ENCODE measurements at regions not wholly inside any gene's neighbourhood (a gene's known extent, or its start where the extent isn't known, plus 50 kb on each side); places are given as distances from the start of the nearest gene placed in this dataset.

DNA sequence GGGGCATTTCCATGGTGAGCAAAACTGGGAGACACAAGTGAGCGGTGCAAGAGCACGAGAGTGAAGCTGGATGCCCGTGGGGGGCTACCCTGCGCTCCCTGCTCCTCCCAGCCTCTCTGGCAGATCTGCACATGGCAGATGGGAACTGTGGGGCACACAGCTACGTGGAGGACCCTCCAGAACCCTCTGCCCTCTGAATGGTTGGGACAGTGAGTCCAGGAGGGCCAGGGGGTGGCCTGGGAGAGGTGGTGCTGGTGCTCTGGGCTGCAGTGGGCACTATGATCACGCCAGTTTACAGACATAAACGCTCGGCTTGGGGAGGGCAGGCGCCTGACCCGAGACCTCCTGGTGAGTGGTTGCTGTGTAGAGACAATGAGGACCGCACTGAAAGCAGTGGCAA is 205.9 kb downstream of the CTTN start:
- DNase-seq (ENCODE audit: low read depth in 2 of 2), result no peak
- Histone ChIP-seq H3K9ac (ENCODE audit: insufficient read depth, low read length) (no peak overlapping the region), H3K4me1 (ENCODE audit: control insufficient read depth, extremely low read depth, insufficient read depth, low read length) (no peaks in the 10 kb centered on the region), H2AFZ (ENCODE audit: low read length) (no peak overlapping the region), H3K4me2 (ENCODE audit: extremely low read depth, insufficient read depth, low read length) (no peak overlapping the region), H3K9me3 (ENCODE audit: control insufficient read depth, insufficient read depth, low read depth, low read length) (no peaks in the 10 kb centered on the region), H3K4me3 (replicated peaks in 1 of 4; ENCODE audit: control extremely low read depth in 1 of 4, insufficient read depth in 1 of 4, low read depth in 3 of 4, low read length in 4 of 4) (no peak overlapping the region), H3K27ac (ENCODE audit: insufficient read depth, low read length) (no peak overlapping the region), H3K27me3 (ENCODE audit: control insufficient read depth, insufficient read depth, low read length) (no peaks in the 10 kb centered on the region), H3K79me2 (ENCODE audit: control insufficient read depth, insufficient read depth, low read length) (no peaks in the 10 kb centered on the region), H3K36me3 (ENCODE audit: control insufficient read depth, insufficient read depth, low read length) (no peaks in the 10 kb centered on the region), H4K20me1 (ENCODE audit: control insufficient read depth, extremely low read depth, insufficient read depth, low read length) (no peaks in the 10 kb centered on the region)
- TF ChIP-seq, protein P1, sequence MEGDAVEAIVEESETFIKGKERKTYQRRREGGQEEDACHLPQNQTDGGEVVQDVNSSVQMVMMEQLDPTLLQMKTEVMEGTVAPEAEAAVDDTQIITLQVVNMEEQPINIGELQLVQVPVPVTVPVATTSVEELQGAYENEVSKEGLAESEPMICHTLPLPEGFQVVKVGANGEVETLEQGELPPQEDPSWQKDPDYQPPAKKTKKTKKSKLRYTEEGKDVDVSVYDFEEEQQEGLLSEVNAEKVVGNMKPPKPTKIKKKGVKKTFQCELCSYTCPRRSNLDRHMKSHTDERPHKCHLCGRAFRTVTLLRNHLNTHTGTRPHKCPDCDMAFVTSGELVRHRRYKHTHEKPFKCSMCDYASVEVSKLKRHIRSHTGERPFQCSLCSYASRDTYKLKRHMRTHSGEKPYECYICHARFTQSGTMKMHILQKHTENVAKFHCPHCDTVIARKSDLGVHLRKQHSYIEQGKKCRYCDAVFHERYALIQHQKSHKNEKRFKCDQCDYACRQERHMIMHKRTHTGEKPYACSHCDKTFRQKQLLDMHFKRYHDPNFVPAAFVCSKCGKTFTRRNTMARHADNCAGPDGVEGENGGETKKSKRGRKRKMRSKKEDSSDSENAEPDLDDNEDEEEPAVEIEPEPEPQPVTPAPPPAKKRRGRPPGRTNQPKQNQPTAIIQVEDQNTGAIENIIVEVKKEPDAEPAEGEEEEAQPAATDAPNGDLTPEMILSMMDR (conservative IDR thresholded peaks at IDR 0.05 in 1 of 2, IDR thresholded peaks at IDR 0.05 in 1 of 2; ENCODE audit: low read depth in 1 of 2, low read length in 2 of 2), result no peak
- TF ChIP-seq EZH2 (IDR thresholded peaks at IDR 0.05; ENCODE audit: low read length, missing control alignments), result no peak

DNA sequence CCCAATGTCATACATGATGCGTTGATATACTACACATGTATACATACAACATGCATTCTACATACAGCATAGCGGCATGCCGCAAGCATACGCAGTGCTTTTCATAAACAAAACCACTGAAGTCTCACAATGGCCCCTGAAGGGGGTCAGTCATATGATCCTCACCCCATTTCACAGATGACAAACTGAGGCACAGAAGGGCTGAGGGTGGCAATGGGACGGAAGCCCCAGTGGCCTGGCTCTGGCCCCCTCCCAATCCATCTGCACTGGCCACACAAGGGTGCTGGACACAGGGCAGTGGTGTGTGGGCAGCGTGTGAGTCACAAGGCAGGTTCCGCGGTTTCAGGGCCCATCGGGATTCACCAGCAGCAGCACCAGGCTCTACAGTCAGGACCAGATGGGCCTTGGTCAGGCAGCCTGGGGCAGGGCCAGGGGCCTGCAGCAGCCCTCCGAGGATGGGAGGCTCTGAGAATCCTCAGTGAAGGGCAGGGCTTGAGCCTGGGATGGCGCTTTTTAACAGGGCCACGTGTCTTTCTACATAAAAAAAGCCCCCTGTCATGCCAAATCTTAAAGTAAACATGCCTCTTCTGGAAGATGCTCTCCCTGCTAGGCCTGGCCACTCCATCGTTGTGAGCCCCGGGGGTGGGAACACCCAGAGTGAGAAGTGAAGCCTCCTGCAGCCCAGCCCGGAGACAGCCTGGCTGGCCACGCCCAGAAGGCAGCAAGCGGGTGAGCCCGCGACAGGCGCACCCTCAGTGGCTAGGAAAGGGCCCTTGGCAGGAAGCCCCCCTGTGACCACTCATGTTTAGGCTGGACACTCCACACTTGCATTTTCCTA is 206.5 kb downstream of the CTTN start:
- no peak for TF ChIP-seq EZH2 (IDR thresholded peaks at IDR 0.05; ENCODE audit: low read length, missing control alignments)
- TF ChIP-seq, protein P1 (conservative IDR thresholded peaks at IDR 0.05 in 1 of 2, IDR thresholded peaks at IDR 0.05 in 1 of 2; ENCODE audit: low read depth in 1 of 2, low read length in 2 of 2), result no peak
- peak in 1 of 2 donors; percentile 23 for DNase-seq (ENCODE audit: low read depth in 2 of 2)
- no peaks in the 10 kb centered on the region for H3K36me3 ChIP-seq (ENCODE audit: control insufficient read depth, insufficient read depth, low read length)
- H3K4me1 ChIP-seq (ENCODE audit: control insufficient read depth, extremely low read depth, insufficient read depth, low read length), result no peaks in the 10 kb centered on the region
- H2AFZ ChIP-seq (ENCODE audit: low read length), result no peak overlapping the region
- H3K4me2 ChIP-seq (ENCODE audit: extremely low read depth, insufficient read depth, low read length), result no peak overlapping the region
- no peaks in the 10 kb centered on the region for H3K9me3 ChIP-seq (ENCODE audit: control insufficient read depth, insufficient read depth, low read depth, low read length)
- H3K79me2 ChIP-seq (ENCODE audit: control insufficient read depth, insufficient read depth, low read length), result no peaks in the 10 kb centered on the region
- no peaks in the 10 kb centered on the region for H4K20me1 ChIP-seq (ENCODE audit: control insufficient read depth, extremely low read depth, insufficient read depth, low read length)
- H3K9ac ChIP-seq (ENCODE audit: insufficient read depth, low read length), result no peak overlapping the region
- no peak overlapping the region for H3K4me3 ChIP-seq (replicated peaks in 1 of 4; ENCODE audit: control extremely low read depth in 1 of 4, insufficient read depth in 1 of 4, low read depth in 3 of 4, low read length in 4 of 4)
- no peaks in the 10 kb centered on the region for H3K27me3 ChIP-seq (ENCODE audit: control insufficient read depth, insufficient read depth, low read length)
- H3K27ac ChIP-seq (ENCODE audit: insufficient read depth, low read length), result no peak overlapping the region

DNA sequence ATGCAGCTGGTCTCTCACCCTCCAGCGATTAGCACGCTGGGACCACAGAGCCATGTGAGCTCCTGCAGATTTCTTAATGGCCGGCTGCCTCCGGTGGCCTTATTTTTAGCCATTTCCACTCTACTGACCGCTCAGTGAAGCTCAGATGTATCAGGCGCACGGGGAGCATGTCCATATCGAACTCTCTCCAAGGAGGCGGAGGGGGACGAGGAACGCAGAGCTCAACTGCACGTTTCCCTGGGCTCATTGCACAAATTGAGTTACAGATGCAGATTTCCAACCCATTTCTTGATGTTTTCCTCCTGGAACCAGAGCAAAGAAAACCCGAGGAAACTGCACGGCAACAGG is 207.1 kb downstream of the CTTN start:
- no peak for DNase-seq (ENCODE audit: low read depth in 2 of 2)
- H3K9me3 ChIP-seq (ENCODE audit: control insufficient read depth, insufficient read depth, low read depth, low read length), result no peaks in the 10 kb centered on the region

More for the DNA sequence above, 207.1 kb downstream of the CTTN start:
- Histone ChIP-seq H2AFZ (ENCODE audit: low read length) (no peak overlapping the region), H4K20me1 (ENCODE audit: control insufficient read depth, extremely low read depth, insufficient read depth, low read length) (no peaks in the 10 kb centered on the region), H3K4me1 (ENCODE audit: control insufficient read depth, extremely low read depth, insufficient read depth, low read length) (no peaks in the 10 kb centered on the region), H3K4me3 (replicated peaks in 1 of 4; ENCODE audit: control extremely low read depth in 1 of 4, insufficient read depth in 1 of 4, low read depth in 3 of 4, low read length in 4 of 4) (no peak overlapping the region), H3K79me2 (ENCODE audit: control insufficient read depth, insufficient read depth, low read length) (no peaks in the 10 kb centered on the region), H3K4me2 (ENCODE audit: extremely low read depth, insufficient read depth, low read length) (no peak overlapping the region), H3K27ac (ENCODE audit: insufficient read depth, low read length) (no peak overlapping the region), H3K9ac (ENCODE audit: insufficient read depth, low read length) (no peak overlapping the region), H3K36me3 (ENCODE audit: control insufficient read depth, insufficient read depth, low read length) (no peaks in the 10 kb centered on the region), H3K27me3 (ENCODE audit: control insufficient read depth, insufficient read depth, low read length) (no peaks in the 10 kb centered on the region)
- TF ChIP-seq, protein P1 (conservative IDR thresholded peaks at IDR 0.05 in 1 of 2, IDR thresholded peaks at IDR 0.05 in 1 of 2; ENCODE audit: low read depth in 1 of 2, low read length in 2 of 2), result no peak
- TF ChIP-seq EZH2 (IDR thresholded peaks at IDR 0.05; ENCODE audit: low read length, missing control alignments), result no peak
